Fibroblast of lung (primary cell): ENCODE measurements at regions not wholly inside any gene's neighbourhood (a gene's known extent, or its start where the extent isn't known, plus 50 kb on each side); places are given as distances from the start of the nearest gene placed in this dataset.
A peak's percentile ranks its signal among the peaks of the same experiment; 100 is the strongest.

Source experiments
- DNase-seq, 2 donors: peaks; one replicate each; pipeline versions ENCODE4 v3.0.0 to v3.0.0-alpha.2; 2010; ENCODE audit warnings: low read depth in 2 of 2
- H2AFZ ChIP-seq: 2 replicates; pipeline ENCODE4 v1.5.1; 2012; ENCODE audit warnings: low read length, control low read depth, inconsistent platforms
- H3K27ac ChIP-seq: 2 replicates; pipeline ENCODE4 v1.5.1; 2011; ENCODE audit warnings: low read length, control low read depth; ENCODE audit not compliant: insufficient read depth
- H3K27me3 ChIP-seq: 2 replicates; pipeline ENCODE4 v1.5.1; 2011; ENCODE audit warnings: mild to moderate bottlenecking, low read length; ENCODE audit not compliant: control insufficient read depth, insufficient read depth
- H3K36me3 ChIP-seq: 2 replicates; pipeline ENCODE4 v1.5.1; 2011; ENCODE audit warnings: low read length; ENCODE audit not compliant: control insufficient read depth, insufficient read depth
- H3K4me1 ChIP-seq: 2 replicates; pipeline ENCODE4 v1.5.1; 2011; ENCODE audit warnings: low read length; ENCODE audit not compliant: control insufficient read depth, insufficient read depth; ENCODE audit errors: extremely low read depth
- H3K4me2 ChIP-seq: 2 replicates; pipeline ENCODE4 v1.5.1; 2011; ENCODE audit warnings: low read length, control low read depth; ENCODE audit not compliant: insufficient read depth; ENCODE audit errors: extremely low read depth
- H3K4me3 ChIP-seq, 4 experiments: fragments of 200-600 bp in 1 of 4; sonication (generic) in 1 of 4; replicated peaks in 1 of 4; 2 replicates each; pipeline ENCODE4 v1.5.1; 2011 to 2016; ENCODE audit warnings: low read length in 4 of 4, low read depth in 3 of 4, mild to moderate bottlenecking in 3 of 4, control low read depth in 2 of 4, inconsistent platforms in 1 of 4, mixed read lengths in 1 of 4; ENCODE audit not compliant: insufficient read depth in 1 of 4; ENCODE audit errors: control extremely low read depth in 1 of 4
- H3K79me2 ChIP-seq: 2 replicates; pipeline ENCODE4 v1.5.1; 2012; ENCODE audit warnings: mild to moderate bottlenecking, low read length, inconsistent platforms; ENCODE audit not compliant: control insufficient read depth, insufficient read depth
- H3K9ac ChIP-seq: 2 replicates; pipeline ENCODE4 v1.5.1; 2011; ENCODE audit warnings: mild to moderate bottlenecking, low read length, control low read depth; ENCODE audit not compliant: insufficient read depth
- H3K9me3 ChIP-seq: 2 replicates; pipeline ENCODE4 v1.5.1; 2012; ENCODE audit warnings: low read depth, low read length; ENCODE audit not compliant: control insufficient read depth, insufficient read depth
- H4K20me1 ChIP-seq: 2 replicates; pipeline ENCODE4 v1.5.1; 2011; ENCODE audit warnings: low read length; ENCODE audit not compliant: control insufficient read depth, insufficient read depth; ENCODE audit errors: extremely low read depth
- EZH2 ChIP-seq: IDR thresholded peaks from 2 replicates; pipeline ENCODE4 v1.5.1; 2012; ENCODE audit warnings: low read length, control low read depth, mild to moderate bottlenecking; ENCODE audit errors: missing control alignments
- TF ChIP-seq, protein P1 (sequence below), 2 donors: IDR thresholded peaks in 1 of 2; conservative IDR thresholded peaks in 1 of 2; 1 replicate in 1 of 2; 2 replicates in 1 of 2; pipeline ENCODE4 v1.5.1; 2011 to 2012; ENCODE audit warnings: low read length in 2 of 2, control low read depth in 1 of 2, inconsistent platforms in 1 of 2, low read depth in 1 of 2, mild to moderate bottlenecking in 1 of 2

DNA sequence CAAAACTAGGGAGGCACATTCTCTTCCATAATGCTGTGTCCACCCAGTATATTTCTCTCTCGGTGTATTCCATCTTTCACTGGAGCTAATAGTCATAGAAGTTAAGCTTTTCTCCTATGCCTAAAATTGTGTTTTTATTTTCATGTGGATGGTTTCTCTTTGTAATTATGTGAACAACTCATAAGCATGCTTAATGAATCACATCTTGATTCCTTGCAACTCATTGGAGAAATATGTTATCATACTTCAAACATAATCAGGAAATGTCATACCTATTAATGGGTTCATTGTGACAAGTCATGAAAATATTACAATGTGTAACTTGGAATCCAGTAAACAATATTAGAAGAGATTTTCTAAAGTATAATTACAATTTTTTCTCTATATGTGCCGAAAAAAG lies 186.3 kb downstream of the SLC7A11 start:
- Histone ChIP-seq H3K79me2 (no peaks in the 10 kb centered on the region), H3K4me2 (no peak overlapping the region), H3K4me3 (no peak overlapping the region), H3K9me3 (no peaks in the 10 kb centered on the region), H3K36me3 (no peaks in the 10 kb centered on the region), H3K27ac (peak overlapping the region; percentile 56), H3K9ac (no peak overlapping the region), H2AFZ (no peak overlapping the region), H3K27me3 (no peaks in the 10 kb centered on the region), H3K4me1 (peaks cover 17% of the 10 kb centered on the region), H4K20me1 (no peaks in the 10 kb centered on the region)
- TF ChIP-seq EZH2: no peak
- TF ChIP-seq, protein P1, sequence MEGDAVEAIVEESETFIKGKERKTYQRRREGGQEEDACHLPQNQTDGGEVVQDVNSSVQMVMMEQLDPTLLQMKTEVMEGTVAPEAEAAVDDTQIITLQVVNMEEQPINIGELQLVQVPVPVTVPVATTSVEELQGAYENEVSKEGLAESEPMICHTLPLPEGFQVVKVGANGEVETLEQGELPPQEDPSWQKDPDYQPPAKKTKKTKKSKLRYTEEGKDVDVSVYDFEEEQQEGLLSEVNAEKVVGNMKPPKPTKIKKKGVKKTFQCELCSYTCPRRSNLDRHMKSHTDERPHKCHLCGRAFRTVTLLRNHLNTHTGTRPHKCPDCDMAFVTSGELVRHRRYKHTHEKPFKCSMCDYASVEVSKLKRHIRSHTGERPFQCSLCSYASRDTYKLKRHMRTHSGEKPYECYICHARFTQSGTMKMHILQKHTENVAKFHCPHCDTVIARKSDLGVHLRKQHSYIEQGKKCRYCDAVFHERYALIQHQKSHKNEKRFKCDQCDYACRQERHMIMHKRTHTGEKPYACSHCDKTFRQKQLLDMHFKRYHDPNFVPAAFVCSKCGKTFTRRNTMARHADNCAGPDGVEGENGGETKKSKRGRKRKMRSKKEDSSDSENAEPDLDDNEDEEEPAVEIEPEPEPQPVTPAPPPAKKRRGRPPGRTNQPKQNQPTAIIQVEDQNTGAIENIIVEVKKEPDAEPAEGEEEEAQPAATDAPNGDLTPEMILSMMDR (conservative IDR thresholded peaks at IDR 0.05 in 1 of 2, IDR thresholded peaks at IDR 0.05 in 1 of 2; ENCODE audit: low read depth in 1 of 2, low read length in 2 of 2): no peak
- DNase-seq: peak in 1 of 2 donors; percentile 72

DNA sequence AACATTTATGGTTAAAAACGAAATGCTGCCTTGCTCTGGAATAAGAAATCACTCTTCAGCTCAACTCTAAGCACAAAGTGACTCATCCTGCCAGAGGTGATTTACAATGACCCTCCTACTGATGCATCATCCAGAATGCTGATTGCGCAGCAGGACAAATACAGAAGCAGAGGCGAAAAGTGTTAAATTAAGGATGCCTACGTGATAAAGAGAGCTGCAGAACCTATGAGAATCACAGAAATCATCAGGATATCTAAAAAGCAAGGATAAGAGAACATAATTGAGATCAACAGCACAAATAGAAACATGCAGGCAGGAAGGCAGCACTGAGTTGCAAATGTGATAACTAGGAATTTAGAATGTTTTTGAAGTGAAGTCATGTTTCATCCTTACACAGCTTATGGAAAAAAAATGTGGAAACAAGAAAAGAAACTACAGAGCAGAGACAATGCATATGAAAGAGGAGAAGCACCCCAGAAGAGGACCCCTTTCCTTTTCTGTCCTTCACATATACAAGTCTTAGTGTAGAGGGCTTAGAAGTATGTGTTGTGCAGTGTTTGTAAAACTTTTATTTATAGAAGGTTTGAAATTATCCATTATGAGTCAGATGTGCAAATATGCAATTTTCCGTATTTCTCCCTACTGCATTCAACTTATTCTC lies 188.4 kb downstream of the SLC7A11 start:
- no peak overlapping the region for H3K9ac ChIP-seq
- H3K4me1 ChIP-seq: peaks cover 18% of the 10 kb centered on the region
- H3K27ac ChIP-seq: peak overlapping the region; percentile 55
- peak overlapping the region; percentile 93 for H3K4me2 ChIP-seq
- TF ChIP-seq, protein P1 (conservative IDR thresholded peaks at IDR 0.05 in 1 of 2, IDR thresholded peaks at IDR 0.05 in 1 of 2; ENCODE audit: low read depth in 1 of 2, low read length in 2 of 2): no peak
- no peak for TF ChIP-seq EZH2
- peak; percentile 93 to 94 for DNase-seq
- H3K4me3 ChIP-seq: peak overlapping the region in 3 of 4 experiments; percentile 12 to 44 (median 32)
- H3K9me3 ChIP-seq: no peaks in the 10 kb centered on the region
- no peaks in the 10 kb centered on the region for H3K36me3 ChIP-seq
- H3K27me3 ChIP-seq: no peaks in the 10 kb centered on the region
- H2AFZ ChIP-seq: no peak overlapping the region
- no peaks in the 10 kb centered on the region for H3K79me2 ChIP-seq
- H4K20me1 ChIP-seq: no peaks in the 10 kb centered on the region

DNA sequence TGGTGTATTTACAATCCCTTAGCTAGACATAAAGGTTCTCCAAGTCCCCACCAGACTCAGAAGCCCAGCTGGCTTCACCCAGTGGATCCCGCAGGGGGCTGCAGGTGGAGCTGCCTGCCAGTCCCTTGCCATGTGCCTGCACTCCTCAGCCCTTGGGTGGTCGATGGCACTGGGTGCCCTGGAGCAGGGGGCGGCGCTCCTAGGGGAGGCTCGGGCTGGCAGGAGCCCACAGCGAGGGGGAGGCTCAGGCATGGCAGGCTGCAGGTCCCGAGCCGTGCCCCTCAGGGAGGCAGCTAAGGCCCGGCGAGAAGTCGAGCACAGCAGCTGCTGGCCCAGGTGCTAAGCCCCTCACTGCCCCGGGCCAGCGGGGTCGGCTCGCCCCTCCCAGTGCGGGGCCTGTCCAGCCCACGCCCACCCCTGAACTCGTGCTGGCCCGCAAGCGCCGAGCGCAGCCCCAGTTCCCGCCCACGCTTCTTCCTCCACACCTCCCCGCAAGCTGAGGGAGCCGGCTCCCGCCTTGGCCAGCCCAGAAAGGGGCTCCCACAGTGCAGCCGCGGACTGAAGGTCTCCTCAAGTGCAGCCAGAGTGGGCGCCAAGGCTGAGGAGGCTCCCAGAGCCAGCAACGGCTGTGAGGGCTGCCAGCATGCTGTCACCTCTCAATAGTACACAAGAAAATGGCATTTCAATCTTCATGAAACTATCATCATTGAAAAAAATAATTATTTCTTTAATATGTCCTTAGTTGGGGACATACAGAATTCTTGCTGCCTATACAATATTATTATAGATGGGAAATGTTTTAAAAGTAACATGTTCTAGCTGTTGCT lies 189.1 kb downstream of the SLC7A11 start:
- Histone ChIP-seq H2AFZ (no peak overlapping the region), H3K4me2 (no peak overlapping the region), H4K20me1 (no peaks in the 10 kb centered on the region), H3K4me3 (no peak overlapping the region), H3K27me3 (no peaks in the 10 kb centered on the region), H3K9me3 (no peaks in the 10 kb centered on the region), H3K9ac (no peak overlapping the region), H3K4me1 (peaks cover 18% of the 10 kb centered on the region), H3K36me3 (no peaks in the 10 kb centered on the region), H3K27ac (peak overlapping the region; percentile 53), H3K79me2 (no peaks in the 10 kb centered on the region)
- TF ChIP-seq, protein P1 (conservative IDR thresholded peaks at IDR 0.05 in 1 of 2, IDR thresholded peaks at IDR 0.05 in 1 of 2; ENCODE audit: low read depth in 1 of 2, low read length in 2 of 2): no peak
- TF ChIP-seq EZH2: no peak
- DNase-seq: peak in 1 of 2 donors; percentile 44
